OCI-LY7 (cell line): ENCODE measurements at regions not wholly inside any gene's neighbourhood (a gene's known extent, or its start where the extent isn't known, plus 50 kb on each side); places are given as distances from the start of the nearest gene placed in this dataset.

Source experiments
- CTCF ChIP-seq: fragments of 200-600 bp; sonication (generic); conservative IDR thresholded peaks from 2 replicates; pipeline ENCODE4 v1.5.1; 2014; ENCODE audit warnings: mild to moderate bottlenecking, antibody characterized with exemption, low read length, moderate library complexity, mixed read lengths
- EZH2phosphoT487 ChIP-seq: fragments of 200-600 bp; sonication (generic); IDR thresholded peaks from 2 replicates; pipeline ENCODE4 v1.6.1; 2018; ENCODE audit warnings: low read depth, borderline replicate concordance, mild to moderate bottlenecking, mixed run types, antibody characterized with exemption, low read length, moderate library complexity, mixed read lengths

DNA sequence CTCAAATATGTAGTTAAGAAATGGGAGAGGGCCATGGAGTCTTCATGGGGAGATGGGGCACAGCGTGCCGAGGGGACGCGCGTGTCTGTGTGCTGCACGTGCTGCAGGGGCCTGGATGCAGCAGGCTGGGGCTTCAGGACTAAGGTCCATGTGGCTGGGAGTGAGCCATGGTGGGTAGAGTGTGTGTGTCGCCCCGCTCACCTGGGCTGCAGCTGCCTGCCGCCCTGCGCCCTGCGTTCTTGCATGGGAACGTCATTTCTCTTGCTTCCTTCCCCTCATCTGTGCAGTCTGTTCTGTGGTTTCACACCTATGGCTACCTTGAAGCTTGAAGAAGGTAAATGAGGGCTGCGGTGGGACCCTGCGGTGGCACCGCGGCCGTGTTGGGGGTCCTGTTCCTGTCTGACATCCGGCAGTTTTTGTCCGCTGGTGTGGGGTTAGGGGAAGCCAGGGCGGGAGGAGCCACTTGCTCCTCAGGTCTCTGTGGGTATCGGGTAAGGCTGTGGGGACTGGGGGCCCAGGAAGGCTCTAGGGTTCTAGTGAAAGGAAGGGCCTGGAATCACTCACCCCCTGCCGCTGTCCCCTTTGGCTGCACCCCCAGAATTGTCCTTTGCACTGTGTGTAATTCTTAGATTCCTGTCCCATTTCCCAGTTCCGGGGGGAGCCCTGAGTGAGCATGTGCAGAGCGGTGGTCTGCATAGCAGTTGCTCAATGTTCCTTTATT is 54.1 kb upstream of the HS6ST1 start:
- TF ChIP-seq CTCF: no peak
- TF ChIP-seq EZH2phosphoT487: no peak
